Erythroblast (primary cell): ENCODE measurements at regions not wholly inside any gene's neighbourhood (a gene's known extent, or its start where the extent isn't known, plus 50 kb on each side); places are given as distances from the start of the nearest gene placed in this dataset.
"Not testable (repeated sequence)": the region's sequence is repeated elsewhere in the genome, so short reads cannot be mapped to it uniquely, and the experiment has no call there.

Source experiments
- DNase-seq, 2 experiments: peaks; one replicate each; lab custom pipeline; 2025; lab: John Stamatoyannopoulos, UW
- GATA1 ChIP-seq: IDR thresholded peaks from 2 replicates; pipeline ENCODE4 v1.6.1; 2011; ENCODE audit warnings: low read depth, mild to moderate bottlenecking, control low read depth, low read length, moderate library complexity
- POLR2A ChIP-seq: IDR thresholded peaks from 2 replicates; pipeline ENCODE4 v1.6.1; 2011; ENCODE audit warnings: mild to moderate bottlenecking, low read length

DNA sequence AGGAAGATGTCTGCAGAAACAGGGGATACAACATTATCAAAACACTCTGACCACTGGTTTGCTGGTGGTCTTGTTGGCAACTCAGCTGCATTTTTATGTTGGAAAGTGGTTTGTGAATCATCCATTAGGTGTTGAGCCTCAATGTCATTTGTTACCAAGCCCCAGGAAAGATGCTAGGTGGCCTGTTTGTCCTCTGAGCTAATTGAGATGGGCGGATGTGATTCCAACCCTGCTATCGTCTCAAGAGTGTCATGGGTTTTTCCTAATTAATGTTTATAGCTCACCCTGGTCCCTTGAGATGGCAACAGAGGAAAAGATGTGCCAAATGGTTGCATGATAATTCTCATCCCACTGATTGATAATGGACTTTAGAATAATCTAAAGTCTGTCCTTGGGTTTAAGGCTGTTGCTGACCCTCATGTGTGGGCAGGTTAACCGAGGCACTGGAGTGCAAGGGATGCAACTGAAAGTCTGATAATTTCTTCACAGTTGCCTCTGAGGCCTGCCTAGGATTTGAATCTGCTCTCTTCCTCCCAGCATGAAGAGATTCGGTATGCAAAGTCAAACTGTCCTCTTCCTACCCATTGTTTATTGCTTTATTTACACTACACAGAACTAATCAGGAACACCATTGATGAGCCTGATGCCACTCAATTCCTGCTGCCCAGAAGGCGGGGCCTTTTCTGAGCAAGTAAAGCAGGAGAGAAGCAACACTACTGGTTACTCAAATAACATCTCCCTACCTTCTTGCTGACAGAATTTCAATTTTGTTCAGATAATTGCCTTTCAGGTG lies 166.2 kb upstream of the TBC1D5 start:
- DNase-seq, result no peak
- TF ChIP-seq GATA1, result no peak
- TF ChIP-seq POLR2A, result no peak

DNA sequence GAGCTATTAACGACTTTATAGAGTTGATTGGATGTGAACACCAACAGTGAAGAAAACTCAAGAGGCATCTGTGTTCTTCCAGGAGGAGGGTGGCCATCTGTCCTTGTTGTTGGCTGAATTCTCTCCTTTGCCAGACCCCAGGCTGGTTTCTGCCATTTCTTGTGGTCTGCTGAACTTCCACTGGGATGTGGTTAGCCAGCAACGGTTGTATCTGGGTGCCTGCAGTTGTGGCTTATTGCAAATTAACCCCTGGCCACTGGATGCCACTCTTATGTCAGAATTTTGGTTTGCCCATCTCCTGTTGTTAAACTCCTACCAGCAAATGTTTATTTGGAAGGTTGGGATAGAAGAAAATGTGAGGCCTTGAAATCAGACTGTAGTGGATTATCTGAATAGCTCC lies 163.6 kb upstream of the TBC1D5 start:
- TF ChIP-seq POLR2A (no peak), GATA1 (no peak)
- no peak for DNase-seq

DNA sequence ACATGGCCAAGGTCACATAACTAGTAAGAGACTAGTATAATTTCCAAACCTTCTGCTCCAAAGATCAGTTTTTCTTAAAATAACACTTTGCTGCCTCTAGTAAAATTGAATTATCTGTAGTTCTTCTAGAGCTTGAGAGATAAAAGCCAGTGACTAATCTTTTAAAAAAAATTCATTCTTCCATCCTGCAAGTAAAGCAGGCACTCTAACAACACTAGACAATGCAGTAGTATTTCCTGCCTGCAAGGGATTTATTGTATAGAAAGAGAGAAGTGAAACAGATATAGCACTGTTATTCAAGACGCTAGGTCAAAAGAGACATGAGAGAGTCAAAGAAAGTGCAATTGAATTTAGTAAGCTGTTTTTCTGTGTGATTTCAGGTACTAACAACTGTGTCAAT lies 159.5 kb upstream of the TBC1D5 start:
- DNase-seq, result no peak
- TF ChIP-seq GATA1 (no peak), POLR2A (no peak)

DNA sequence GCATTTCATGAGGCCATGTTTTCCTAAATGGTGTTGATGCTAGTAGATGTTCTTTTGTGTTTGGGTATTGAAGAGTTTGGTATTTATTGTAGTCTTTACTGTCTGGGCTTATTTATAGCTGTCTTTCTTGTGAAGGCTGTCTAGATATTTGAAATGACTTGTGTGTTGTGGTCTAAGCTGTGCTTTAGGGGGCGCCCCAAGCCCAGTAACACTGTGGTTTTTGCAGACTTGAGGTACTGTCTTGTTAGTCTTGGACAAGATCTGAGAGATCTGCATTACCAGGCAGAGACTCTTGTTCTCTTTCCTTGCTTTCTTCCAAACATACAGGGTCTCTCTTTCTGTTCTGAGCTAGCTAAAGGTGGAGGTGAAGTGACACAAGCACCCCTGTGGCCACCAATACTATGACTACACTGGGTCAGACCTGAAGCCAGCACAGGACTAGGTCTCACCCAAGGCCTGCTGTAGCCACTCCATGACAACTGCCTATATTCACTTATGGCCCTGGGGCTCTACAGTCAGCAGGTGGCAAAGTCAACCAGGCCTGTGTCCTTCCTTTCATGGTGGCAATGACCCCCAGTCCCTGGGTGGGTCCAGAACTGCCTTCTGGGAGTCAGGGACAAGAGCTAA lies 152.1 kb upstream of the TBC1D5 start:
- peak; percentile 65 for DNase-seq
- no peak for TF ChIP-seq POLR2A

DNA sequence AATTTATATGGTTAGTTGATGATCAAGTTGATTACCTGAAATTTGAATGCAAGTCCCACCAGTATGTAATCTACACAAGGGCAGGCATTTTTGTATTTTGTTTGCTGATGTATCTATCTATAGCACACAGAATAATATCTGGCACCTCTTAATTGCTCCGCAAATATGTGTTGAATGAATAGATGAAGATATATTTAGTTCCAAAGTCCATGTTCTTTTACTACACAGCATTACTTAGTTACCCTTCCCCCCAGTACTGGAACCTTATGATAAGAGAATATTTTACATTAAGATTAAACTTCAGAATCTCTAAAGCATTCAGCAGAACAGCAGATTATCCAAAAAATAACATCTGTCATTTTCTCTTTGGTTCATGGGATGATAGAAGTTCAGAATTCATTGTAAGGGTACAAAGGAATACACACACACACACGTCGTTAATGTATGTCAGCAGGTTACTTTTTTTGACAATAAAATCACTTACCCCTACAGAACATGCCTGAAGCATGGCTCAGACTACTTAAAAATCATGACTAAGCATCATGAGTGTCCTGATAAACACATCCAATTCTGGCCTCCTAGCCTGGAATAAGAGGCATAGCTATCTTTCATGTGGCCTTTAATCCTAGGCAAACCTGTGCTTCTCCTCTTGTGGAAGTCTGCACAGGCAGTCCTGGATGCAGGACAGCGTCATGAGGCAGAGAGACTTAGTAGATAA lies 148.9 kb upstream of the TBC1D5 start:
- TF ChIP-seq POLR2A (no peak), GATA1 (no peak)
- DNase-seq, result peak in 1 of 2 experiments; percentile 10

DNA sequence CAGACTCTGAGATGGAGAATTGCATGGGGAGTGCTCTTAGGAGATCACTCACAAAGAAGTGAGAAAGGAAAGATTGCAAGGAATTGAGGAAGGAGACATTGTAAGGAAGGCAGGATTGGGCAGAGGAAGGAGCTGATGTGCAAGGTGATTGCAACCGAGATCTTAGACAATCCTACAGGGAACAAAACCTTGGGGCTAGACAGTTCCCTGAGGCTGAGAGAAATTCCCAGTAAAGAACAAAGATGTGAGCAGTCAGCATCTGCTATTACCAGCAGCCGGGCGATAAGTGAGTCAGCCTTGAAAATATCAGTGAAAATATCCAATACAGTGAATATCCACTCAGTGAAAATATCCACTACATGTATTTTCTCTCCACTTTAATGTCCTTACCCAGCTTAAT lies 143.6 kb upstream of the TBC1D5 start:
- DNase-seq, result no peak
- no peak for TF ChIP-seq GATA1
- no peak for TF ChIP-seq POLR2A

DNA sequence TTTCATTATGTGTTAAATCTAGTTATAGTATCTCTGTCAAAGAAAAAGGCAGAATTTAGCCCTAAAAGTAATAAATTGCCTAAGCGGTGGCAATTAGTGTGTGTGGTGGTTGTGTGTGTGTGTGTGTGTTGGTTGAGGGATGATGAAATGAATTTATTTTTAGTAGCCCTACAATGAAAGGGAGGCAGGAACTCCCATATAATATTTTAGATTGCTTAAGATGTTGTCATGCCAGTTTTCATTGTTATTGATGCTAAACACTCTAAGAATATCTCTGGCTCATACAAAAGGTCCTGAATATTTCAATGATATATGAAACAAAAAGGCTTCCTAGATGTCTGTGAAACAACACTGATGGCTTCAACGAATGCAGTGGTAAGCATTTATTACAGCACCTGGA lies 140.6 kb upstream of the TBC1D5 start:
- DNase-seq, result no peak

DNA sequence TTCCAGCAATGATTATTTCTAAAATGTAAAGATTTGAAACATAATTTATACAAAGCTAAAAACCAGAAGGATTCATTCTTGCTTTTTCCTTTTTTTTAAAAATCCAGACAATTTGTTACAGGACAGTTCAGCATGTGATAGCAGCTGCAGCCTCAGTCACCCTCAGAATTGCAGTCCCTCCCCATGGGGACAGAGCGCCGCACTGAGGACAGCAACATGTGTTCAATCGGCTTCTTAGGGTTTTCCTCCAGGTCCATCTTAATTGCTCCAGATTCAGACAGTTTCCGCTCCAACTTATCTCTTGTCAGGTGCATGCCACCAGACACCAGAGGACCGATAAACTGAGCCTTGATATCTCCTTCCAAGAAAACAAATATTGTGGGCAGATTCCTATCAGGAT lies 134.9 kb upstream of the TBC1D5 start:
- DNase-seq, result no peak
- TF ChIP-seq GATA1, result no peak
- no peak for TF ChIP-seq POLR2A

More for the DNA sequence above, 140.6 kb upstream of the TBC1D5 start:
- TF ChIP-seq GATA1 (no peak), POLR2A (no peak)

DNA sequence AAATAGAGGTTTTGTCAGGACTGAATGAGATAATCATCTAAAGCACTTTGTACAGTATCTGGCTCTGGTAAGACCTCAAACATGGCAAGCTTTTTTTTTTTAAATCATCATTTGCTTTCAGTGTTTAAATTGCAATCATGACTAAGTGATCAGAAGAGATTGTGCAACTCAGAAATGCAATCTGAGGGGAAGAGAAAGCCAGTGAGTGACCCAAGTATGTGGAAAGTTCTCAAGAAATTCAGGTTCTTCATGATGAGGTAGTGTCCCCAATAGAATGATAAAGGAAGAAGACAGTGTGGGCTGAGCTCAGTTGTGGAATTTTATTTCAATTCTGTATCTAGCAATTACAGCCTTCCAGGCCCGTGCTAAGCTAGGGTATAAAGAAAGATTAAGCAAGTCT lies 132.2 kb upstream of the TBC1D5 start:
- TF ChIP-seq POLR2A, result no peak
- TF ChIP-seq GATA1, result no peak
- DNase-seq, result no peak

DNA sequence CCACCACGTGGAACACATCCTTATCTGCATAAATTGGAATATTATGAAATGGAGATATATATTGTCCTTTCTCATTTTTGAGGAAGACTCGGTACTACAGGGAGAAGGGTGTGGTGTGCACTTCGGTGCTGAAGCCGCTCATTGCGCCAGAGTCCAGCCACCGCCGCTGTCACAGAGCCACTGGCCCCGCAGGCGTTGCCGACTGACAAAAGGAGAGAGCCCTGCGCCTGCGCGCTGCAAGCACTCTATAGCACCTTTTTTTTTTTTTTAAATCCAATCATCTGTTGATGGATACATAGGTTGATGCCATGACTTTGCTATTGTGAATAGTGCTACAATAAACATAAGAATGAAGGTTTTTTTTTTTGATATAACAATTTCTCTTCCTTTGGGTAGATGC lies 130.0 kb upstream of the TBC1D5 start:
- no peak for TF ChIP-seq GATA1
- TF ChIP-seq POLR2A, result no peak
- DNase-seq, result no peak

DNA sequence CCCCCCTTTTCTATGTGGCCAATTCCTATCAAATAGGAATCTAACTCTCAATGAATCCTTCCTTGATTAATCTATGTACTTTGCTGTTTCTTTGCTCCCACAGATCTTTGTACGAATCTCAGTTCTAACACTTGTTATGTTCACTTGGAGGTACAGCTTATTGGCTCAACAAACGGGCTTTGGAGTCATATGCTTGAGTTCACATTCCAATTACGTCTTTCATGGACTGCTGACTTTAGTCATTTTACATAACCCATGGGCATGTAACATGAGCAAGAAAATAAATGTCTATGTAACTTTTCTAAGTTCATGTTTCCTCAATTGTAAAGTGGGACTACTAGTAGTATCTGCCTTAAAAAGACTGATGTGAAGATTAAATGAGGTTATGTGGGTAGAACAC lies 123.2 kb upstream of the TBC1D5 start:
- TF ChIP-seq POLR2A, result no peak
- no peak for TF ChIP-seq GATA1
- DNase-seq, result no peak

DNA sequence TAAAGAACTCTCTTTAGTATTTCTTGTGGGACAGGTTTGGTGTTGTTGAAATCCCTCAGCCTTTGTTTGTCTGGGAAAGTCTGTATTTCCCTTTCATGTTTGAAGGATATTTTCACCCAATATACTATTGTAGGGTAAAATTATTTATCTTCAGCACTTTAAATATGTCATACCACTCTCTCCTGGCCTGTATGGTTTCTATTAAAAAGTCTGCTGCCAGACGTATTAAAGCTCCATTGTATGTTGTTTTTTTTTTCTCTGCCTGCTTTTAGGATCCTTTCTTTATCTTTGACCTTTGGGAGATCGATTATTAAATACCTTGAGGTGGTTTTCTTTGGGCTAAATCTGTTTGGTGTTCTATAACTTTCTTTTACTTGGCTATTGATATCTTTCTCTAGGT lies 119.0 kb upstream of the TBC1D5 start:
- no peak for DNase-seq
- TF ChIP-seq GATA1 (no peak), POLR2A (no peak)

DNA sequence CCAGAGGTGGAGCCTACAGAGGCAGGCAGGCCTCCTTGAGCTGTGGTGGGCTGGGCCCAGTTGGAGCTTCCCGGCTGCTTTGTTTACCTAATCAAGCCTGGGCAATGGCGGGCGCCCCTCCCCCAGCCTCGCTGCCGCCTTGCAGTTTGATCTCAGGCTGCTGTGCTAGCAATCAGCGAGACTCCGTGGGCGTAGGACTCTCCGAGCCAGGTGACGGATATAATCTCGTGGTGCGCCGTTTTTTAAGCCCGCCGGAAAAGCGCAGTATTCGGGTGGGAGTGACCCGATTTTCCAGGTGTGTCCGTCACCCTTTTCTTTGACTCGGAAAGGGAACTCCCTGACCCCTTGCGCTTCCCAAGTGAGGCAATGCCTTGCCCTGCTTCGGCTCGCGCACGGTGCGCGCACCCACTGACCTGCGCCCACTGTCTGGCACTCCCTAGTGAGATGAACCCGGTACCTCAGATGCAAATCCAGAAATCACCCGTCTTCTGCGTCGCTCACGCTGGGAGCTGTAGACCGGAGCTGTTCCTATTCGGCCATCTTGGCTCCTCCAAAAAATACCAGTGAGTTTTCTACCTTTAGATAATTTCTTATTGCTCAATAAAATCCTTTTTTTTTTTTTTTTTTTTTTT lies 118.5 kb upstream of the TBC1D5 start:
- DNase-seq, result not testable (repeated sequence)

DNA sequence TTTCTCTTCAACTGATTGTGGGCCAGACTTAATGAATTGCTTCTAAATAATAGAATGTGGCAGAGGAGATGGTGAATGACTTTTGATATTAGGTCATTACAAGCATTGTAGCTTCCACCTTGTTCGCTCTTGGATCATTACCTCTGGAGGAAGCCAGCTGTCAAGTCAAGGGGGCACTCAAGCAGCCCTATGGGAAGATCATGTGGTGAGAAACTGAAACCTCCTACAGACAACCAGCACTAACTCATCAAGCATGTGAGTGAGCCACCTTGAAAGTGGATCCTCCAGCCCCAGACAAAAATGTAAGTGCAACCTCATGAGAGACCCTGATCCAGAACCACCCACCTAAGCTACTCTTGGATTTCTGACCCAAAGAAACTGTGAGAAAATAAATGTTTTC lies 109.8 kb upstream of the TBC1D5 start:
- DNase-seq, result no peak
- TF ChIP-seq GATA1 (no peak), POLR2A (no peak)
